ENCODE measurements at regions not wholly inside any gene's neighbourhood (a gene's known extent, or its start where the extent isn't known, plus 50 kb on each side); places are given as distances from the start of the nearest gene placed in this dataset.

DNA sequence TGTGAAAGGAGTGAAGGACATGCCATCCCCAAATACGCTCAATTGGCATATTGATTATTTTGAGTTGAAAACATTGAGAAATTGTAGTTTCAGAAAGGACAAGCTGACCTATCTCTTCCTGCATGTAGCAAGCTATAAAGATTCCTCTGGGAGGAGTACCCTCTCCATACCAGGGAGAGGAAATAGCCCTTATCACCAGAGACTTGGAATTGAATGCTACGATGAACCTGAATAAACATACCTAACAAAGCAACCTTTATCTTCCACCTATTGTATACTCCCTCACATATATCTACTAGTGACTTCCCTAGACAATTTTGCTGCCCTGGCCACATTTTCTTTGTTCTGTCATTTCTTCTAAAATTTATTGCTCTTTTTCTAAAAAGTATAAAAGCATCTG lies 150.2 kb upstream of the EEPD1 start:
- no peak for TF ChIP-seq GATA3 (IDR thresholded peaks at IDR 0.05; ENCODE audit: low read depth, low read length)
- no peak for TF ChIP-seq GATA2 (IDR thresholded peaks at IDR 0.05; ENCODE audit: low read depth, low read length)
